GM23338 (cell line): ENCODE measurements at regions not wholly inside any gene's neighbourhood (a gene's known extent, or its start where the extent isn't known, plus 50 kb on each side); places are given as distances from the start of the nearest gene placed in this dataset.

Experiments used
- ATAC-seq: fragments of 200-7000 bp; cut with Tn5 transposase; 3 replicates; pipeline ENCODE4 v1.9.1; 2020
- DNase-seq: peaks from one replicate; pipeline ENCODE4 v3.0.0-alpha.2; 2015; ENCODE audit warnings: low spot score
- H2AFZ ChIP-seq: fragments of 200-600 bp; sonication (generic); 2 replicates; pipeline ENCODE4 v1.8.0; 2016; ENCODE audit warnings: antibody characterized with exemption, mild to moderate bottlenecking, moderate library complexity
- H3F3A ChIP-seq: fragments of 200-600 bp; sonication (generic); replicated peaks from 2 replicates; pipeline ENCODE4 v1.8.0; 2017; ENCODE audit warnings: antibody characterized with exemption, mixed run types, low read depth
- H3K27ac ChIP-seq: fragments of 200-600 bp; sonication (generic); 2 replicates; pipeline ENCODE4 v1.6.1; 2016; ENCODE audit warnings: low read depth
- H3K27me3 ChIP-seq: fragments of 200-600 bp; sonication (generic); 2 replicates; pipeline ENCODE4 v1.8.0; 2016; ENCODE audit warnings: mild to moderate bottlenecking, mixed run types, moderate library complexity; ENCODE audit not compliant: insufficient read depth
- H3K36me3 ChIP-seq: fragments of 200-600 bp; sonication (generic); 2 replicates; pipeline ENCODE4 v1.8.0; 2016; ENCODE audit warnings: mild to moderate bottlenecking; ENCODE audit not compliant: insufficient read depth
- H3K4me1 ChIP-seq: fragments of 200-600 bp; sonication (generic); 2 replicates; pipeline ENCODE4 v1.8.0; 2016; ENCODE audit warnings: mild to moderate bottlenecking, moderate library complexity; ENCODE audit not compliant: insufficient read depth
- H3K4me2 ChIP-seq: fragments of 200-600 bp; sonication (generic); 2 replicates; pipeline ENCODE4 v1.7.1; 2017; ENCODE audit warnings: mixed run types
- H3K4me3 ChIP-seq: fragments of 200-600 bp; sonication (generic); 2 replicates; pipeline ENCODE4 v1.6.1; 2016; ENCODE audit warnings: mixed run types
- H3K79me2 ChIP-seq: fragments of 200-600 bp; sonication (generic); replicated peaks from 2 replicates; pipeline ENCODE4 v1.8.0; 2017; ENCODE audit warnings: mild to moderate bottlenecking; ENCODE audit not compliant: insufficient read depth
- H3K9me2 ChIP-seq: fragments of 200-600 bp; sonication (generic); 2 replicates; pipeline ENCODE4 v1.8.0; 2017; ENCODE audit not compliant: insufficient read depth
- H4K20me1 ChIP-seq: fragments of 200-600 bp; sonication (generic); replicated peaks from 2 replicates; pipeline ENCODE4 v1.8.0; 2017; ENCODE audit warnings: mild to moderate bottlenecking; ENCODE audit not compliant: insufficient read depth
- H3K27ac Mint-ChIP-seq: 2 replicates; pipeline ENCODE4 v1.8.0; 2020; ENCODE audit warnings: inconsistent platforms, mild to moderate bottlenecking, moderate library complexity, mixed read lengths
- H3K27me3 Mint-ChIP-seq: 3 replicates; pipeline ENCODE4 v1.8.0; 2022; ENCODE audit warnings: low read depth, mild to moderate bottlenecking, moderate library complexity, mixed read lengths, inconsistent platforms; ENCODE audit not compliant: insufficient read depth, poor library complexity
- H3K36me3 Mint-ChIP-seq: 3 replicates; pipeline ENCODE4 v1.8.0; 2021; ENCODE audit warnings: low read depth, mild to moderate bottlenecking, inconsistent platforms, moderate library complexity, mixed read lengths
- H3K4me1 Mint-ChIP-seq: 3 replicates; pipeline ENCODE4 v1.8.0; 2020; ENCODE audit warnings: mild to moderate bottlenecking, inconsistent platforms, mixed read lengths
- H3K4me3 Mint-ChIP-seq: 3 replicates; pipeline ENCODE4 v1.8.0; 2021; ENCODE audit warnings: moderate library complexity, mild to moderate bottlenecking, inconsistent platforms, mixed read lengths
- H3K9me3 Mint-ChIP-seq: 3 replicates; pipeline ENCODE4 v1.8.0; 2020; ENCODE audit warnings: moderate library complexity, mild to moderate bottlenecking, inconsistent platforms, mixed read lengths
- CREB1 ChIP-seq: fragments of 250-450 bp; sonication (Bioruptor Pico); IDR thresholded peaks from 2 replicates; pipeline ENCODE4 v1.5.0; 2020; ENCODE audit warnings: low read depth, mild to moderate bottlenecking, moderate library complexity
- CTCF ChIP-seq, 2 experiments: fragments of 200-600 bp in 1 of 2; sonication (generic) in 1 of 2; conservative IDR thresholded peaks; 2 replicates each; pipeline versions ENCODE4 v1.5.1 to v1.6.1; 2016 to 2017; ENCODE audit warnings: antibody characterized with exemption in 2 of 2, low read depth in 2 of 2, mild to moderate bottlenecking in 2 of 2, moderate library complexity in 1 of 2
- ETS1 ChIP-seq: IDR thresholded peaks from 2 replicates; pipeline ENCODE4 v1.6.1; 2016; ENCODE audit warnings: antibody characterized with exemption
- EZH2 ChIP-seq: fragments of 200-600 bp; sonication (generic); IDR thresholded peaks from one replicate; pipeline ENCODE4 v1.8.0; 2017; ENCODE audit warnings: antibody characterized with exemption, mild to moderate bottlenecking, low read depth; ENCODE audit not compliant: unreplicated experiment
- EZH2phosphoT487 ChIP-seq: fragments of 200-600 bp; sonication (generic); IDR thresholded peaks from one replicate; pipeline ENCODE4 v1.8.1; 2018; ENCODE audit warnings: antibody characterized with exemption; ENCODE audit not compliant: unreplicated experiment
- JUNB ChIP-seq: IDR thresholded peaks from one replicate; pipeline ENCODE4 v1.6.1; 2016; ENCODE audit warnings: antibody characterized with exemption; ENCODE audit not compliant: unreplicated experiment
- NANOG ChIP-seq: IDR thresholded peaks from 2 replicates; pipeline ENCODE4 v1.6.1; 2016; ENCODE audit warnings: antibody characterized with exemption, borderline replicate concordance
- POLR2AphosphoS5 ChIP-seq: IDR thresholded peaks from 2 replicates; pipeline ENCODE4 v1.6.1; 2016; ENCODE audit warnings: antibody characterized with exemption, low read depth
- REST ChIP-seq: IDR thresholded peaks from one replicate; pipeline ENCODE4 v1.6.1; 2018; ENCODE audit warnings: antibody characterized with exemption; ENCODE audit not compliant: unreplicated experiment
- STAT1 ChIP-seq: IDR thresholded peaks from one replicate; pipeline ENCODE4 v1.6.1; 2016; ENCODE audit warnings: antibody characterized with exemption; ENCODE audit not compliant: unreplicated experiment
- ZNF114 ChIP-seq: fragments of 250-450 bp; sonication (Bioruptor Pico); IDR thresholded peaks from 2 replicates; pipeline ENCODE4 v1.5.0; 2020; ENCODE audit warnings: mild to moderate bottlenecking, moderate library complexity
- ZNF331 ChIP-seq: fragments of 250-450 bp; sonication (Bioruptor Pico); IDR thresholded peaks from 2 replicates; pipeline ENCODE4 v1.5.0; 2020; ENCODE audit warnings: low read depth, mild to moderate bottlenecking, moderate library complexity
- ZNF462 ChIP-seq: fragments of 250-450 bp; sonication (Bioruptor Pico); IDR thresholded peaks from 2 replicates; pipeline ENCODE4 v1.5.0; 2020; ENCODE audit warnings: mild to moderate bottlenecking, moderate library complexity

GRCh38 chr13:99043831-99044231 is 66.0 kb upstream of the DOCK9 start:
- H3K27me3 Mint-ChIP-seq = no peaks in the 10 kb centered on the region
- Histone ChIP-seq H3F3A (no peaks in the 10 kb centered on the region), H3K27me3 (no peaks in the 10 kb centered on the region), H3K27ac (no peak overlapping the region), H3K79me2 (no peaks in the 10 kb centered on the region), H3K9me2 (no peaks in the 10 kb centered on the region), H3K4me2 (no peak overlapping the region), H2AFZ (no peak overlapping the region), H3K4me3 (no peak overlapping the region), H4K20me1 (no peaks in the 10 kb centered on the region), H3K4me1 (no peaks in the 10 kb centered on the region), H3K36me3 (no peaks in the 10 kb centered on the region)
- TF ChIP-seq CREB1 (CRISPR knock-in tag) = no peak
- TF ChIP-seq NANOG = no peak
- no peak for TF ChIP-seq STAT1
- TF ChIP-seq ZNF462 = no peak
- no peak for TF ChIP-seq CTCF (conservative IDR thresholded peaks at IDR 0.05; ENCODE audit: low read depth in 2 of 2)
- TF ChIP-seq ETS1 = no peak
- no peak for TF ChIP-seq POLR2AphosphoS5
- no peak for TF ChIP-seq EZH2phosphoT487
- TF ChIP-seq EZH2 = no peak
- TF ChIP-seq ZNF114 (CRISPR knock-in tag) = no peak
- no peak for TF ChIP-seq ZNF331
- no peak for TF ChIP-seq JUNB
- TF ChIP-seq REST = no peak
- 0 out of 3 replicates have a peak, but pooled peaks cover 2% of the 10 kb centered on the region for H3K4me1 Mint-ChIP-seq
- DNase-seq (no peak), ATAC-seq (no peak)
- no peak overlapping the region for H3K4me3 Mint-ChIP-seq
- H3K9me3 Mint-ChIP-seq = no peaks in the 10 kb centered on the region
- no peak overlapping the region for H3K27ac Mint-ChIP-seq
- no peaks in the 10 kb centered on the region for H3K36me3 Mint-ChIP-seq
